K562 (cell line): ENCODE measurements at regions not wholly inside any gene's neighbourhood (a gene's known extent, or its start where the extent isn't known, plus 50 kb on each side); places are given as distances from the start of the nearest gene placed in this dataset.

Source experiments
- ATAC-seq: fragments of 200-7000 bp; cut with Tn5 transposase; 3 replicates; pipeline ENCODE4 v1.9.1; 2020; ENCODE audit warnings: moderate library complexity
- BruUV-seq: library from RNA; stranded (reverse); fragments of 400-500 nt; replicated peaks from 2 replicates; lab custom pipeline; 2021; lab: Mats Ljungman, UMichigan
- CTCF ChIA-PET: fragments of 300-600 bp; formaldehyde crosslinking; extraction: SDS; loops from one replicate; lab custom pipeline; 2021; ENCODE audit warnings: low intra/inter-chr PET ratio; lab: Yijun Ruan, JAX
- POLR2A ChIA-PET: fragments of 300-600, 350-650 bp; sonication (Branson Sonifier 250); formaldehyde crosslinking; extraction: SDS; loops from one replicate; lab custom pipeline; 2021; ENCODE audit warnings: antibody characterized with exemption, inconsistent platforms; lab: Yijun Ruan, JAX
- DNase-seq, 4 experiments: peaks; one replicate each; pipeline versions ENCODE4 v3.0.0 to v3.0.0-alpha.2; 2011 to 2018; ENCODE audit warnings: low spot score in 3 of 4, mixed read lengths in 3 of 4; ENCODE audit errors: extremely low read depth in 1 of 4
- FAIRE-seq: peaks from 2 replicates; lab custom pipeline; 2011; peaks lifted over from hg19 to GRCh38; lab: Jason Lieb, UNC
- H2AFZ ChIP-seq: 2 replicates; pipeline ENCODE4 v1.6.0; 2011; ENCODE audit warnings: low read depth, low read length, control low read depth, inconsistent platforms
- H3K27ac ChIP-seq: fragments of 200-600 bp; 3 replicates; pipeline ENCODE4 v1.8.0; 2011; ENCODE audit warnings: low read depth, mild to moderate bottlenecking, control low read depth, inconsistent platforms, low read length, moderate library complexity, mixed read lengths; ENCODE audit errors: extremely low read depth
- H3K27me3 ChIP-seq, 2 experiments: fragments of 300-600 bp in 1 of 2; 2 replicates in 1 of 2; 3 replicates in 1 of 2; pipeline versions ENCODE4 v1.6.0 to v1.8.0; 2011; ENCODE audit warnings: inconsistent platforms in 2 of 2, low read length in 2 of 2, mild to moderate bottlenecking in 1 of 2, mixed read lengths in 1 of 2, moderate library complexity in 1 of 2; ENCODE audit not compliant: control insufficient read depth in 2 of 2, insufficient read depth in 2 of 2
- H3K36me3 ChIP-seq: fragments of 300-600 bp; 3 replicates; pipeline ENCODE4 v1.8.0; 2011; ENCODE audit warnings: mild to moderate bottlenecking, low read length, inconsistent platforms; ENCODE audit not compliant: control insufficient read depth, insufficient read depth
- H3K4me1 ChIP-seq, 2 experiments: fragments of 200-600 bp in 1 of 2; replicated peaks in 1 of 2; 2 replicates in 1 of 2; 3 replicates in 1 of 2; pipeline versions ENCODE4 v1.5.1 to v1.8.0; 2011; ENCODE audit warnings: inconsistent platforms in 2 of 2, low read length in 2 of 2, mild to moderate bottlenecking in 1 of 2, mixed read lengths in 1 of 2, moderate library complexity in 1 of 2; ENCODE audit not compliant: control insufficient read depth in 2 of 2, insufficient read depth in 2 of 2
- H3K4me2 ChIP-seq: 2 replicates; pipeline ENCODE4 v1.6.1; 2011; ENCODE audit warnings: low read length, control low read depth, inconsistent platforms, mixed read lengths; ENCODE audit not compliant: insufficient read depth
- H3K4me3 ChIP-seq: fragments of 200-600 bp; sonication (generic), shearing (Covaris generic); 2 replicates; pipeline ENCODE4 v1.5.1; 2016; ENCODE audit warnings: control low read depth, inconsistent platforms
- H3K79me2 ChIP-seq: fragments of 200-600 bp; 3 replicates; pipeline ENCODE4 v1.8.0; 2011; ENCODE audit warnings: low read length, inconsistent platforms; ENCODE audit not compliant: control insufficient read depth, insufficient read depth
- H3K9ac ChIP-seq, 2 experiments: 2 replicates each; pipeline versions ENCODE4 v1.6.0 to v1.6.1; 2011; ENCODE audit warnings: low read depth in 2 of 2, low read length in 2 of 2, control low read depth in 1 of 2, inconsistent platforms in 1 of 2, mild to moderate bottlenecking in 1 of 2, mixed read lengths in 1 of 2; ENCODE audit not compliant: insufficient read depth in 1 of 2
- H3K9me1 ChIP-seq: one replicate; pipeline ENCODE4 v1.6.0; 2011; ENCODE audit warnings: inconsistent platforms, mild to moderate bottlenecking, low read length, moderate library complexity; ENCODE audit not compliant: control insufficient read depth, insufficient read depth
- H3K9me3 ChIP-seq: replicated peaks from 2 replicates; pipeline ENCODE4 v1.5.1; 2011; ENCODE audit warnings: low read depth, low read length, inconsistent platforms; ENCODE audit not compliant: control insufficient read depth, insufficient read depth
- H4K20me1 ChIP-seq: replicated peaks from 2 replicates; pipeline ENCODE4 v1.6.1; 2011; ENCODE audit warnings: low read length, inconsistent platforms, mixed read lengths; ENCODE audit not compliant: control insufficient read depth, insufficient read depth
- HDAC8 ChIP-seq: fragments of 450-650 bp; IDR thresholded peaks from 2 replicates; pipeline ENCODE4 v1.6.1; 2016; ENCODE audit warnings: mild to moderate bottlenecking, missing genetic modification characterization, moderate library complexity, missing compliant biosample characterization
- KAT2B ChIP-seq: IDR thresholded peaks from one replicate; pipeline ENCODE4 v1.6.1; 2012; ENCODE audit warnings: low read depth, mild to moderate bottlenecking, control low read depth, inconsistent platforms, low read length, moderate library complexity
- KAT7 ChIP-seq: sonication (generic); formaldehyde crosslinking; IDR thresholded peaks from 2 replicates; pipeline ENCODE4 v1.8.0; 2022; ENCODE audit warnings: missing genetic modification reagents, mild to moderate bottlenecking, borderline replicate concordance
- MTA2 ChIP-seq: fragments of 450-650 bp; IDR thresholded peaks from 2 replicates; pipeline ENCODE4 v1.6.1; 2016; ENCODE audit warnings: low read depth
- NCOA2 ChIP-seq, 2 experiments: fragments of 450-650 bp; IDR thresholded peaks; 2 replicates each; pipeline ENCODE4 v1.6.1; 2018; ENCODE audit warnings: mild to moderate bottlenecking in 2 of 2, moderate library complexity in 1 of 2; ENCODE audit not compliant: partially characterized antibody in 2 of 2
- NFE2 ChIP-seq: IDR thresholded peaks from 2 replicates; pipeline ENCODE4 v1.6.1; 2014; ENCODE audit warnings: antibody characterized with exemption, low read depth
- NR2F6 ChIP-seq: fragments of 450-650 bp; formaldehyde crosslinking; IDR thresholded peaks from 2 replicates; pipeline ENCODE4 v1.4.0; 2020; ENCODE audit warnings: mild to moderate bottlenecking
- RFX5 ChIP-seq: IDR thresholded peaks from 2 replicates; pipeline ENCODE4 v1.6.1; 2011; ENCODE audit warnings: low read depth, mild to moderate bottlenecking, improper control_type of control experiment, low read length
- SMARCA4 ChIP-seq: fragments of 450-650 bp; IDR thresholded peaks from 2 replicates; pipeline ENCODE4 v1.6.1; 2016
- ZFP36 ChIP-seq: fragments of 150-350 bp; IDR thresholded peaks from 2 replicates; pipeline ENCODE4 v1.6.1; 2018; ENCODE audit warnings: low read length, low read depth; ENCODE audit not compliant: partially characterized antibody
- ZNF134 ChIP-seq: fragments of 250-450 bp; sonication (Bioruptor Pico); conservative IDR thresholded peaks from 2 replicates; pipeline ENCODE4 v1.4.0; 2020
- ZNF165 ChIP-seq: fragments of 250-450 bp; sonication (Bioruptor Pico); IDR thresholded peaks from 2 replicates; pipeline ENCODE4 v1.4.0; 2020; ENCODE audit warnings: borderline replicate concordance
- ZNF318 ChIP-seq, 2 experiments: fragments of 450-650 bp; IDR thresholded peaks; 2 replicates each; pipeline ENCODE4 v1.6.1; 2016; ENCODE audit warnings: mild to moderate bottlenecking in 2 of 2, borderline replicate concordance in 1 of 2, low read depth in 1 of 2, moderate library complexity in 1 of 2
- ZNF384 ChIP-seq: IDR thresholded peaks from 2 replicates; pipeline ENCODE4 v1.6.1; 2012; ENCODE audit warnings: low read depth, low read length, improper control_type of control experiment
- ZNF668 ChIP-seq: fragments of 250-450 bp; sonication (Bioruptor Pico); IDR thresholded peaks from 2 replicates; pipeline ENCODE4 v1.8.0; 2022; ENCODE audit warnings: mild to moderate bottlenecking, inconsistent platforms
- ZNF764 ChIP-seq: fragments of 250-450 bp; sonication (Bioruptor Pico); IDR thresholded peaks from 2 replicates; pipeline ENCODE4 v1.4.0; 2020; ENCODE audit warnings: low read depth, mild to moderate bottlenecking, moderate library complexity
- WGBS: fragments of 100-300 bp; shearing (Covaris generic); methylation state at CpG from one replicate; pipeline ENCODE4 v1.1.6; 2016; ENCODE audit warnings: low coverage, mixed read lengths; ENCODE audit not compliant: insufficient coverage; ENCODE audit errors: missing lambda C conversion rate; 5-methylcytosine and 5-hydroxymethylcytosine counted together
- in situ Hi-C: fragments of 300-500 bp; cut with MboI; formaldehyde crosslinking; loops from 4 replicates; pipeline ENCODE4 v1.15.0; 2018; ENCODE audit warnings: inconsistent platforms, mixed read lengths
- intact Hi-C: fragments of 100-400 bp; cut with micrococcal nuclease; formaldehyde crosslinking; loops from 2 replicates; pipeline ENCODE4 v1.14.2; 2022

DNA sequence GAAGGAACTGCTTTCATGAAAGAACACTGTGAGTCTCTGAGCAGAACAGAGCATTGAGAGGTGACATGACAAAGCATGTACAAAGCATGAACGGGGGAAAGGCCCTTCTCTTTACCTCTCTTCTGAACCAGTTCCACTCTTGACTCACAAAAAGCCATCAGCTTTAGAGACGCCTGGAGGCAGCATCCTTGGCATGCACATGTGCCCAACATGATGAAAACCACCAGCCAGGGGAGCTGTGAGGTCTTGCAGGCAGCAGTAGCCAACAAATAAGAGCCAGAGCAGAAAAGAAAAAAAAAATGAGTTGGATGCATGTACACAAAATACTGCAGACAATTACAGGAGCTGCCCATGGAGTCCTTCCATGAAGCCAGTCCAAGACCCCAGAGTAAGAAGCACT is 95.5 kb upstream of the AGAP1 start (continued):
- no peak for TF ChIP-seq RFX5

GRCh38 chr2:235399895-235400294 is 93.9 kb upstream of the AGAP1 start:
- no peak overlapping the region for H3K9ac ChIP-seq
- no peaks in the 10 kb centered on the region for H3K9me3 ChIP-seq
- no peak for ATAC-seq
- no peak overlapping the region for H3K4me3 ChIP-seq
- ChIA-PET CTCF (no interaction called here), POLR2A (no interaction called here)
- H3K36me3 ChIP-seq, result no peaks in the 10 kb centered on the region
- intact Hi-C loops (no loop called here), in situ Hi-C loops (no loop called here)
- no peak overlapping the region for H3K4me2 ChIP-seq
- H3K9me1 ChIP-seq, result no peaks in the 10 kb centered on the region
- 0% methylated on average over 1 of the region's 1 CpG for WGBS
- no peak overlapping the region for H3K27ac ChIP-seq
- H3K4me1 ChIP-seq, result no peaks in the 10 kb centered on the region; a peak in 1 of 5 replicates
- H3K27me3 ChIP-seq, result peaks cover 2 to 5% of the 10 kb centered on the region in 2 experiments; a peak in 2 of 5 replicates
- no TSS peak for BruUV-seq
- H2AFZ ChIP-seq, result no peak overlapping the region
- no peaks in the 10 kb centered on the region for H4K20me1 ChIP-seq
- DNase-seq, result no peak
- H3K79me2 ChIP-seq, result no peaks in the 10 kb centered on the region
- FAIRE-seq, result no peak
- no peak for TF ChIP-seq ZNF668 (CRISPR knock-in tag)
- no peak for TF ChIP-seq NR2F6
- TF ChIP-seq MTA2, result no peak
- no peak for TF ChIP-seq NCOA2 (IDR thresholded peaks at IDR 0.05; ENCODE audit: partially characterized antibody in 2 of 2)
- no peak for TF ChIP-seq KAT2B
- no peak for TF ChIP-seq NFE2
- TF ChIP-seq ZNF384, result no peak
- TF ChIP-seq HDAC8 (tag), result no peak
- no peak for TF ChIP-seq ZNF165 (CRISPR knock-in tag)
- no peak for TF ChIP-seq ZFP36
- no peak for TF ChIP-seq KAT7 (CRISPR knock-in tag)
- TF ChIP-seq ZNF318 (IDR thresholded peaks at IDR 0.05; ENCODE audit: borderline replicate concordance in 1 of 2, low read depth in 1 of 2), result no peak
- TF ChIP-seq ZNF134, result no peak
- no peak for TF ChIP-seq ZNF764 (CRISPR knock-in tag)
- TF ChIP-seq SMARCA4, result no peak
